ENCODE measurements at regions not wholly inside any gene's neighbourhood (a gene's known extent, or its start where the extent isn't known, plus 50 kb on each side); places are given as distances from the start of the nearest gene placed in this dataset.
"Not testable (repeated sequence)": the region's sequence is repeated elsewhere in the genome, so short reads cannot be mapped to it uniquely, and the experiment has no call there.

GRCh38 chr20:30487947-30488926, 769.2 kb upstream of the DEFB115 start:
- H3K27ac ChIP-seq: no peak overlapping the region
- intact Hi-C loops (cut with DNase I): no loop called here
- DNase-seq: no peak
- H3K4me1 ChIP-seq: peaks cover 0 to 13% (median 0%) of the 10 kb centered on the region in 3 donors
- peak overlapping the region in 1 of 4 donors; percentile 15 for H3K4me3 ChIP-seq
- TF ChIP-seq CTCF (IDR thresholded peaks at IDR 0.05) (no peak), POLR2A (IDR thresholded peaks at IDR 0.05) (no peak)
- no peaks in the 10 kb centered on the region for H3K36me3 ChIP-seq
- peaks cover 0 to 33% (median 31%) of the 10 kb centered on the region in 3 donors for H3K9me3 ChIP-seq
- 26% methylated on average over 5 of the region's 97 CpGs; no CpG with 5 or more reads in 1 of the 2 donors for WGBS, 2 donors
- peaks cover 0 to 33% (median 0%) of the 10 kb centered on the region in 4 donors for H3K27me3 ChIP-seq

DNA sequence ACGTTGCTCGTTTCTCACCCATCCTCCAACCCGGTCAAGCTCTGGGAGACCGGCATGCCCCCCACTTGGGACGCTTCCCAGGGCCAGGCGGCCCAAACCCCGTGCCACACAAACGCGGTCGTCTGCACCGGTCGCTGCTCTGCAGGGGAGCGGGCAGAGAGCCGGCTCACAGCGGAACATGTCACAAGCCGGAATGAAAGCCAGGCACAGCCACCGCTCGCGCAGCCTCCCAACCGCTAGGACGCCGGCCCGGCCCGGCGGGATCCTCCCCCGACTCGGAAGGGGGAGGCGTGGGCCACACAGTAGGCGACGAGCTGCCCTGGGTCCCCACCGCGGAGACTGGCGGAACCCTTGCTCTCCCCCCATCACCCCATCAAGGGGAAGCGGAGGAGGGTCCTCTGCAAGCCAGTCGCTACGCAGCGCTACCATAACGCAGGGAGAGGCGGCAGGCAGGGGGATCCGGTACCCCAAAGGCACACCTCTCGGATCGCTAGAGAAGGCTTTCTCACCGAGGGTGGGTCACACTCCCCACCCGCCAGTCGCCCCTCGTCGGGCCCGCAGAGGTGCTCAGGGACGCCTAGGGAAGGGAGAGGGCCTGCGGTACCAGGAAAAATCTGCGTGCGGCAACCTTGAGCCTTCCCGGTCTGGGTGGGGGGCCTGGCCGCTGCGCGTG, 768.4 kb upstream of the DEFB115 start:
- H3K27me3 ChIP-seq: peaks cover 0 to 33% (median 0%) of the 10 kb centered on the region in 4 donors
- peaks cover 0 to 33% (median 28%) of the 10 kb centered on the region in 3 donors for H3K9me3 ChIP-seq
- no peaks in the 10 kb centered on the region for H3K36me3 ChIP-seq
- H3K27ac ChIP-seq: no peak overlapping the region
- intact Hi-C loops (cut with DNase I): no loop called here
- TF ChIP-seq CTCF (IDR thresholded peaks at IDR 0.05) (no peak), POLR2A (IDR thresholded peaks at IDR 0.05) (no peak)
- peak overlapping the region in 1 of 4 donors; percentile 15 for H3K4me3 ChIP-seq
- no peak for DNase-seq
- WGBS, 2 donors: 14% methylated on average over 6 of the region's 56 CpGs; no CpG with 5 or more reads in 1 of the 2 donors
- peaks cover 0 to 13% (median 0%) of the 10 kb centered on the region in 3 donors for H3K4me1 ChIP-seq

- WGBS, 2 donors: 60 to 90% methylated on average over 2 to 11 of the region's 29 CpGs
- Histone ChIP-seq H3K27me3 (peaks cover 0 to 33% (median 0%) of the 10 kb centered on the region in 4 donors), H3K4me1 (peaks cover 0 to 13% (median 0%) of the 10 kb centered on the region in 3 donors), H3K36me3 (no peaks in the 10 kb centered on the region), H3K27ac (no peak overlapping the region), H3K4me3 (no peak overlapping the region), H3K9me3 (peaks cover 0 to 33% (median 23%) of the 10 kb centered on the region in 3 donors)
- DNase-seq: no peak
- TF ChIP-seq CTCF (IDR thresholded peaks at IDR 0.05) (no peak), POLR2A (IDR thresholded peaks at IDR 0.05) (no peak)
- intact Hi-C loops (cut with DNase I): no loop called here
Observed at GRCh38 chr20:30489614-30490003, 767.9 kb upstream of the DEFB115 start.

DNA sequence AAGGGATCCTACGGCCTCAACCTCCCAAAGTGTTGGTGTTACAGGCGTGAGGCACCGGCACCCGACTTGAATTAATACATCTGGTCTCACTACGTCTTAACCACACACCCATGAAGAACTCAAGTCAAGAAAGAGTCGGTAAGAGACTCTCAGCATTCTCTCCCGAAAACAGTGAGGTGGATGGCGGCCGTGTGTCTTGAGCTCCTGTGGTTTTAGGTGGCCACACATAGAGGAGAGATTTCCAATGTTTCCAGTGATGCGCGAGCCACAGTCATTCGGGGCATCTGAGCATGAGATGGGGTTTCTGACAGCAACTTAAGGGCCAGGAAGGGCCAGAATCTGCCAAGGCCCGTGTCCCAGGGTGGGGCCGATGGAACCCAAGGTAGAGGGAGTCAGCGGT, 766.4 kb upstream of the DEFB115 start:
- Histone ChIP-seq H3K27me3 (peaks cover 0 to 33% (median 0%) of the 10 kb centered on the region in 4 donors), H3K4me3 (no peak overlapping the region), H3K27ac (no peak overlapping the region), H3K4me1 (peaks cover 0 to 13% (median 0%) of the 10 kb centered on the region in 3 donors), H3K9me3 (peaks cover 0 to 25% (median 9%) of the 10 kb centered on the region in 3 donors), H3K36me3 (no peaks in the 10 kb centered on the region)
- TF ChIP-seq POLR2A (IDR thresholded peaks at IDR 0.05): no peak
- TF ChIP-seq CTCF (IDR thresholded peaks at IDR 0.05): no peak
- intact Hi-C loops (cut with DNase I): no loop called here
- WGBS, 2 donors: 85 to 95% methylated on average over 7 to 11 of the region's 15 CpGs
- no peak for DNase-seq

DNA sequence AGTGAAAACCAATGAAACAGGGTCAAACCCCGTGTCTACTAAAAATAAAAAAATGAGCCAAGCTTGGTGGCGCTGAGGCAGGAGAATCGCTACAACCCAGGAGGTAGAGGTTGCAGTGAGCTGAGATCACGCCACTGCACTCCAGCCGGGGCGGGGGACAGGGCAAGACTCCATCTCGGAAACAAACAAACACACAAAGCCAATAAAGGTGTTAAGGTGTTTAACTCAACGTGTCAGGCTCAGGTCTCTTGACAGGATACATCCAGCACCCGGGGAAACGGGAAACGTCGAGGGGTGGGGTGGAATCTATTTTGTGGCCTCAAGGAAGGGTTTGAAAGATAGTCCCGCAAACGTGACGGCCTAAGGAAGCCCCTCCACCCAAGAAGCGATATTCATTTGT, 760.8 kb upstream of the DEFB115 start:
- intact Hi-C loops (cut with DNase I); DNase-seq: not testable (repeated sequence)
- WGBS, 2 donors: 73 to 89% methylated on average over 13 to 16 of the region's 16 CpGs

GRCh38 chr20:30497191-30497590, 760.3 kb upstream of the DEFB115 start:
- H3K36me3 ChIP-seq, H3K4me3 ChIP-seq: not testable (repeated sequence)
- WGBS, 2 donors: 90 to 92% methylated on average over 2 to 7 of the region's 15 CpGs

More for the DNA sequence above, 760.8 kb upstream of the DEFB115 start:
- not testable (repeated sequence) for H3K27ac ChIP-seq, H3K9me3 ChIP-seq, H3K36me3 ChIP-seq, H3K4me3 ChIP-seq
- Histone ChIP-seq H3K4me1 (peaks cover 0 to 14% (median 0%) of the 10 kb centered on the region in 3 donors), H3K27me3 (peaks cover 0 to 49% (median 0%) of the 10 kb centered on the region in 4 donors)

More at GRCh38 chr20:30497191-30497590, 760.3 kb upstream of the DEFB115 start:
- H3K27ac ChIP-seq; intact Hi-C loops (cut with DNase I); DNase-seq; H3K9me3 ChIP-seq: not testable (repeated sequence)
- Histone ChIP-seq H3K4me1 (peaks cover 0 to 14% (median 0%) of the 10 kb centered on the region in 3 donors), H3K27me3 (peaks cover 0 to 54% (median 0%) of the 10 kb centered on the region in 4 donors)
